NCI-H226 (cell line): ENCODE measurements at regions not wholly inside any gene's neighbourhood (a gene's known extent, or its start where the extent isn't known, plus 50 kb on each side); places are given as distances from the start of the nearest gene placed in this dataset.

ENCODE experiments used
- DNase-seq: peaks from one replicate; pipeline ENCODE4 v3.0.0-alpha.2; 2015

DNA sequence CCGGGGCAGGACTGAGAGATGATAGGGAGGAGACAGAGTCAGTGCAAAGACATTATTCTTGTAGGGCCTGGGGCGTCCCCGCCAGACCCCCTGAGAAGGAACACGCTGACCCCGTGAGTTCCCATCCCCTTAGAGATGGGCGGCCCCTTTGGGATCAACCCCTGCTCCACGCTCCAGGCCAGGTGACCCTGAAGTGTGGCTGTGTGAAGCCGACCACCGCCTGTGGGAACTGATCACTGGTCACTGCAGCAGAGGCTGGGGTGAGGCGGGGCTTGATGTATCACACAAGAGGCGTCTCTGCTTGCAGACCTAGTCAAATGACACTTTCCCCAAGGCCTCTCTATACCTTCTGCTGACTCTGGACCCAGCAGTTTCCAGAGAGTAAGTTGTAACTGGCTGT is 157.4 kb upstream of the TWIST2 start:
- DNase-seq = no peak

DNA sequence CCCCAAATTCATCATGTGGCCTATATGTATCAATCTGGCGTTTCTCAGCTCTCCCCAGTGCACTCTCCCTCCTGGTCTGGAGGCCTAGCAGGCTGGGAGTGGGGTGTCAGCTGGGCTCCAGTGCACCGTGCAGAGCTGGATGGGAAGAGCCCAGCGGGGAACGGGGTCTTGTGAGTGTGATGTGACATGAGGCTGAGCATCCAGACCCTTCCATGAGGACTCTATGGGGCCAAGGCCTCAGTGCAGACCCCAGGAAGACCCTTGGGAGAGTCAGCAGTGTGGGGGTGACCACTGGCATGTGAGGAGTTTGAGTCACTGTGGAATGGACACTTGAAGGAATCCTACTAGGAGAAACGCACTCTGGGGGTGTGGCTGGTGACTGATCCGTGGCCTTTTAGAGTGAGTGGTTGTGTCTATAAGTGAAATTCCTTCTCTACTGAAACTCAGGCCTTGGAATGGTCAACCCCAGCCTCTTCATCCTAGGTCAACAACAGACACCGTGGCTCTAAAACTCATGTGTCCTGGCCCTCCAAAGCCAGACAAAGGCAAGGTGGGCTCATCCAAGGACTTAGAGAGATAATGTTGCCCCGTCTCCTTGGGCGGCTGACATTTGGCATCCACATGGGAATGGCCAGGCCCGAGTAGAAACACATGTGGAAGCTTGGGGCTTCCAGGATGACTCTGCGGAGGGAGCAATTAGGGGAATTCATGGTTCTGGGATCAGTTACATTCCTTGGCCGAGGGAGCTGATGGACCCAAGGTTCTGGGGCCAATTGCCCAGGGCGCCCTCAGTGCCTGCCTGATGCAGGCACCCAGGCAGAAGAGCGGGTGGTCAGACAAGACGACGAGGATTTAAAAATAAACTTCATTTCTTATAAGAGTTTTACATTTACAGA is 156.0 kb upstream of the TWIST2 start:
- no peak for DNase-seq

DNA sequence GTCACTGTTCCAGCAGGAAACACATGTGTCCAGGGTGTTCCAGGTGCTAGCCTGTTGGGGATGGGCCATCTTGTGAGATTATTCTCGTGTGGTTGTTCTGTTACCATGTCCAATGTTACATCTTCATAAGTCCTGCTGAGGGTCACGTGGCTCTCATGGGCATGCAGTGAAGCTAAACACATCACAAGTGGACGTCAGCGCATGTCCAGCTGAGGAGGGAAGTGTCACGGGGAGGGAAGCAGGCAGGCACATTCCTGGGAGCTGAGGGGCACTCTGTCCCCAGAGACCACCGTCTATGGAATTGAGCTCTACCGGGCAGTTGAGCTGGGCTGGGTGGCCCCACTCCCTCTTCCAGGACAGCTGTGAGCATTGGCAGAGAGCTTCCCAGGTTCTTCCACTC is 155.3 kb upstream of the TWIST2 start:
- DNase-seq = no peak

DNA sequence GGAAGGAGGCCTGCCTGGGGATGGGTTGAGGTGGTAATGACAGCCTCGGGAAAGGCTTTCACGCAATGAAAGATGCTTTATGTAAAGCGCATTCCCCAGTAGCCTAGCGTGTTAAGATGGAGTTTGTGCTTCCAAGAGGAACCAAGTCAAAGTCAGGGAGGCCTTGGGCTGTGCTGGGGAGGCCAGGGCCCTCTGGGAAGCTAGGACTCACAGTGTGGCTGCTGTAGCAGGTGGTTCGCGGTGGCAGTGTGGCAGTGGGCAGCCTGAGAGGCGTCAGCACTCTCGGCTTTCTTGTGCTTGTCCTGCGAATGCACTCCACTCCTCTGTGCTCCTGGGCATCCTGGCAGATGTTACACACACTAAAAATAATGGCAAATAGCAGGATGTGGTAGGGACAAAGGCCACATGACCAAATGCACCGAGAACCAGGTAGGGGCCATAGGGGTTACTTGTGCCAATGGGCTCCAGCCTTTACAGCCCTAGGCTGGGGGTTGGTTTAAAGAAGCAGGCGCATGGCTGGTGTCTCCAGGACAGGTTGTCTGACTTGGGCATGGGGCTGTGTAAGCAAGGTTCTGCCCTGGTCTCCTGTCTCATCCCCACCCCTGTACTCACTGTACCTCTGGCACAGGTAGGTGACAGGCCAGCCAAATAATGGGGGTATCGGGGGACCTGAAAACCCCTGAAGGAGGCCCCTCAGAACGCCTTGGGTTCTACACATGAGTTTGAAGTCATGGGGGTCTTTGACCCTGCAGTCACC is 154.4 kb upstream of the TWIST2 start:
- no peak for DNase-seq

DNA sequence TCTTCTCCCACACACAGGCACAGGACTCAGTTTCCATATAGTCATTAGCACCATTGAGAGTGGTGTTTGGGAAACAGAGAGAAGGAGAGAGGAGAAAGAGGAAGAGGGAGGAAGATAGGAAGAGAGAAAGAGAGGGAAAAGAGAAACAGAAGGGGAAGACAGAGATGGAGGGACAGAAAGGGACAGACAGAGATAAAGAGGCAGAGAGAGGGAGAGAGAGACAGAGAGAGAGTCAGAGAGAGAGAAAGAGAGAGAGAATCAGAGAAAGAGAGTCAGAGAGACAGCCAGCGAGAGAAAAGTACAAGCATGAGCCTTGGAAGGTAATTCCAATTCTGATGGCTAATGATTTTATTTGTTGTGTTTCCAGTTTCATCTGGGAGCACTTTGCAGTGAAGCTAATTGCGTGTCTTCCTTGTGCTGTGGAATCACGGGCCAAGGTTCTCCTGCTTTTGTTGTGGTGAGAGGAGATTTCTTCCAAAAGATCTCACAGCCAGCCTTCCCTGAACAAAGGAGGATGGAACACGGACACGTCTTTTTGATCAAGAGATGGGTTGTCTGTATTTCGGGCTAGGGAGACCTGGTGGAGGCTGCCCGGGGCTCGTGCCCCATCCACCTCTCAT is 153.6 kb upstream of the TWIST2 start:
- no peak for DNase-seq

DNA sequence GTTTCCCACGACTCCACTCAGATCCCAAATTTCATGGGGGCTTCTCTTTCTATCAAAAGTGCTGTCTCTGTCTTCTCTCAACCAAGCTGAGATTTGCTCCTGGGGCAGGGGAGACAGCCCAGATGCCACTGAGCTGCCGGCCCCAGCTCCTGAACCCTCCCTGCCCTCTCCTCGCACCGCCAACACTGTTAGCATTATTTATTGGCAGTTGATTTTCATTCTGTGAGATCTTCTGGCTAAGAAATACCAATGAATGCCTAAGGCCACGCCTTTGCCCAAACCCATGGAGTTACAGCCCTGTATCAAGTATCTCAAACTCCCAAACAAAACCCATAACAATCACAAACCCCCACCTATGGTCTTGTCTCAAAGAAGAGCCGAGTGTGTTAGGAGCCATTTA is 153.0 kb upstream of the TWIST2 start:
- no peak for DNase-seq

DNA sequence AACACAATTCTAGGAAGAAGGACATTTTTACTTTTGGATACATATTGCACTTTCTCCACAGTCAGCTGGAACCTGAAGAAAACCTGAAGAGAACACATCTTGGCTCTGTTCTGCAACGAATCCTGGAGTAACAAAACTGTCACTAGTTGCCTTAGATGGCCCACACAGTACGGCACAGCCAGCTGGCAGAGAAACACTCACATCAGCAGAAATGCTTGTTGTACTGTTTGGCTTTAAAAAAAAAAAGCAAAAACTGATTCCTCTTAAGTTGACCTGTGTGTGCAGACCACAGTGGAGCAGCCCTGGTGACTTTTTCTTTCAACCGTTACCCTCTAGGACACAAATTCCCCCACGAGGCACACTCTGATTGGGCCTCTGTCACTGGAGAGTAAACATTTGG is 152.3 kb upstream of the TWIST2 start:
- DNase-seq = no peak

DNA sequence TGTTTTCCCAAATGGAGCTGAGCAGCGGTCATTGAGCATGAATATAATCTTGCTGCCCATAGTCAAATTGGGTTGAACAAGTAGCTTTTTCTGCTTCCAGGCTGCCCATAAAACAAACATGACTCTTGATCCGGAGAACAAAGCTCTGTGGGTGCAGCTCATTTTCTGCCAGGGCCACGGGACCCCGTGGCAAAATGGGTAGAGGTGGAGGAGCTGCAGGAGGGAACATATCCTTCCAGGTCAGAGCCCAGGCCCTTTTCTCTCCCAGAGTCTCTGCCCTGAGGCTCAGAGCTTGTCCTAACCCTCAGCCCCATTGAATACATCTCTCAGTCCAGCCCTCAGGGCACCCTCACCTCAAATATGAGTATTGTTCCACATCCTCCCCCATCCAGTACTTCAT is 151.6 kb upstream of the TWIST2 start:
- no peak for DNase-seq

DNA sequence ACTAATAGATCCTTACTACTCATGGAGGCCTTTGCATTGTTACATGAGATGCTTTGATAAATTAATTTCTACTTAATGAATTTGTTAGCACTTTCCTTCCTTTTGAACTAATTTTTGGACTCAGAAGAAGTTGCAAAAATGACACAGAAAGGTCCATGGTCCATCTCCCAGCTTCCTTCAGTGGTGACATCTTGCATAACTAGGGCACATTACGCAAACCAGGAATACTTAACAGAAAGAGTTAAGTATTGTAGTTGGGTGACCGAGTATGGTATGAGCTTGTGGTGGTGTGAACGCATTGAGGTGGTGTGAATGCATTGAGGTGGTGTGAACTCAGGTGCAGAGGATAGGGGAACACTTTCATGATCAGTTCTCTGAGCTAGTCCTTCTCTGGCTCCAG is 151.1 kb upstream of the TWIST2 start:
- no peak for DNase-seq

DNA sequence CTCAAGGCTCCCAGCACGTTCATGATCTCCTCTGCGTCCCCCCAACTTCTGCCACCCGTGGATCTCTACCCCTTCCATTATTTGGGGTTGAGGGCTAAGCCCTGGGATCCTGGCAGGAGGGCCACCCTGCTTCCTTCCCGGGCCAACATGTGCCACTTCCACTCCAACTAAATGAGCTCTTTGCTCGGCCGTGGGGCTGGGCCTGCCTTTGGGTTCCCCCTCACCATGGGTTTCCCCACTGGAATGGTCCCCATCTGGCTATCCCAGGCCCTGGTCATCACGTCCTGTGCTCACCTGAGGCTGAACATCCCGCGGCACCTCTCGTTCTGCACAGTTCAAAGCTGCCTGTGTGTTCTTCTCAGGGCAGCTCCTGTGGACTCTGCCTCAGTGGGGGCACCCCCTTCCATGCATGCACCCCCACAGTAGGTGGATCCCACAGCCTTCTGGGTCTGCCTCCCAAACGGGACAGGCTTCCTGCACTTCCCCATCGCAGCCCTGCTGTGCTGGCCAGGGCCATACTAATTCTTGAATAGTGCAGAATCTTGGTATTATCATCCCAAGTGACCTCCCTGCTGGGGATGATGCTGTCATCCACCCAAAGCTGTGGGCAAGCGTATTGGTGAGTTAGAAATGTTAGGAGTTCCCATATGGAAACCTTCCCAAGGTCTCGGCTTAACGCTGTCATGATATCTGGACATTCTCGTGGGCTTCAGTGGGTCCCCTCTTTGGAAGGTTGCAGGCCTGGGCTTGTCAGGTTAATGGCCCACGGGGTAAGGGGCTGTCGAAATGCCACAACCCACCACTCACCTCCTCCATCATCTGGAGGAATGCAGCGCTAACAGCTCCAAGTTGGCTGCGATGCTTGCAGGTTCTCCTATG is 150.5 kb upstream of the TWIST2 start:
- DNase-seq = no peak

DNA sequence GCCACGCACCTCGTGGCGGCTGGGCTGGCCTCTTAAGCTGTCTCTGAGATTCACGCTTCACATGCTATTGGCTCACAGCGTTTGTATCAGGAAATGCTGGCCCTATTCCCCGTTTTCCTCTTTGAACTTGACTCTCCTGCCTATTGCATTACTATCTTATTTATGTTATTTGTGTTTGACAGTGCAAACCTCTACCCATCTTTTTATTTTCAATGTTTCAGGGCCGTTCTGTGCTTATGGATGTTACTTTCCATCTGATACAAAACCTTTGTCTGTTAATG is 149.9 kb upstream of the TWIST2 start:
- DNase-seq = no peak

DNA sequence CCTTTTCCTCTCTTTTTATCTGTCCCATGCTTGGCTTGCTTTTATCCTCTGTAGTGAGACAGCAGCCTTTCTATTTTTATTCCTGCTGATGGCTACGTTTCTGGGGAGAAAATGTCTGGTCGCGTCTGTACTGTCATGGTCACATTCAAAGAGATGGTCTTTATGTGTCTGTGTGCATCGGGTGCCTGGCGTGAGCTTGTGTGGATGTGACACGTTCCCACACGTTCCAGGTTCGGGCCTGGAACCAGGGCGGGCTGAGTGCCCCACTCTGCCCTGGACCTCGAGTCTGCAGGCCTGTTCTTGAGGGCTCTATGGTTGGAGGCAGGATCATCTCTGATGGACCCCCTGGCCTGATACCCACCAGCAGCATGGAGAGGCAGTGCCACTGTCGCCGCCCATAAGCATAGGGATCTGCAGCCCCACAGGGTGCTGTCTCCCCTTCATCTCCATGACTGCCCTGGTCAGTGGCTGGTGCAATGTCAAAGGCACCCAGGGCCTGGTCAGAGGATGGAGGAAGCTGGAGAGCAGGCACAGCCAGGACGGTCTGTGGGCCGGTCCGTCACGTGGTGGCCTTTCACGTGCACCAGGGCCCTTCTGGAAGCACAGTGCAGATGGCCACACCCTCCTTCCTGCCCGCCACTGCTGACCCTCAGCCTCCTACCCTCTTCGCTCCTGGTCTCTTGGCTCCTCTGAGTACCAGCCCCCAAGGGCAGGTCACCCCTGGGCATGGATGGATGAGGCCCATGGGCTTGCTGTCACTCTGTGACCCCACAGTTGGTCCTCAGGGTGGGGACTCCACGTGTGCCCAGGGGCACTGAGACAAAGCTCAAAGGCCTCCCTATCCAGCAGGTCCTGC is 149.2 kb upstream of the TWIST2 start:
- DNase-seq = no peak

DNA sequence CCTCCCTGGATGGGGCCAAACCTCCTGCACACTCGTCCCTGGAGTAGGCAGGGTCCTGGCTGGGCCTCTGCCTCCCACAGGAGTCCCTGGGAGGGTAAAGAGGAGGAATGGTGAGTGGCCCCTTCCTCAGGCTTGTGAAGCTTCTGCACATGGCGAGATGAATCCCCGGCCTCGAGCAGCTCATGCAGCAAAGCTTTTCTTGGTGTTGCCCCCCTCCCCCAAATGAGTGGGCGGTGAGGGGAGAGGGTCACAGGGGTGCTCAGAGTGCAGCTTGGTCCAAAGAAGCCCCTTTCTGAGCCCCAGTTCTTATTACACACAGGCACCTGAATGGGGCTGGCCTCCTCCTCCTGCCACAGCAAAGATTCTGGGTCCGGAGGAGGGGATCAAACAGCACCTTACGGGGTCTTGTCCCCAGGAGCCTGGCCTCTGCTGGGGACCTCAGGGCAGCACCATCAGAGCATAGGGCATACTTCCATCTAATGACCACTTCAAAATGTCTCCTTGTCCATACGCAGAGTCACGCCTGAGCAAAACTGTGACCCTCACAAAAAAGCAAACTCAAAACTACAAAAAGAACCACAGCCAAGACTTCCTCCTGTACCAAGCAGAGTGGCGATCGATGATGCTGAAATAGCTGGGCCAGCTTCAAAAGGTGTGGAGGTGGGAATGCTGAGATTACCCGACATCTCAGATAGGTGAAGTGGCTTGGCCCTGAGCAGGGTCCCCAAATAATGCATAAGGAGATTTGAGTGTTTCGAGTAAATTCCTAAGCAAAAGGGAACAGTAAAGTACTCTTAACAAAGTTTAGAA is 148.4 kb upstream of the TWIST2 start:
- DNase-seq = no peak

DNA sequence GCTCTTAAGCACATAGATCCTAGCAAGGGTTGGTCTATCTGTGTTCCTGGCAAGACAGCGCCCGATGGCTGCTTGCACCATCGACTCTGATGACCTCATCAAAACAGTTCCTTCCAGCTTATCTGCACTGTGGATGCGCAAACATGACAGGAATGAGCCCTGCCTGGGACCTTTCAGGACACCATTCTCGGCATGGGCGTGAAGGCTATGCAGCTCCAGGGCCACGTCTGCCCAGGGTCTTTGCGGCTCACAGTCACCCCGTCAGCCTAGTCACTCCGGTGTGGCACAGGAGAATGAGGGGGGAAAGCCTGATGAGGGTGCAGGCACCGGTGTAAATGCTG is 147.8 kb upstream of the TWIST2 start:
- peak; percentile 57 for DNase-seq

DNA sequence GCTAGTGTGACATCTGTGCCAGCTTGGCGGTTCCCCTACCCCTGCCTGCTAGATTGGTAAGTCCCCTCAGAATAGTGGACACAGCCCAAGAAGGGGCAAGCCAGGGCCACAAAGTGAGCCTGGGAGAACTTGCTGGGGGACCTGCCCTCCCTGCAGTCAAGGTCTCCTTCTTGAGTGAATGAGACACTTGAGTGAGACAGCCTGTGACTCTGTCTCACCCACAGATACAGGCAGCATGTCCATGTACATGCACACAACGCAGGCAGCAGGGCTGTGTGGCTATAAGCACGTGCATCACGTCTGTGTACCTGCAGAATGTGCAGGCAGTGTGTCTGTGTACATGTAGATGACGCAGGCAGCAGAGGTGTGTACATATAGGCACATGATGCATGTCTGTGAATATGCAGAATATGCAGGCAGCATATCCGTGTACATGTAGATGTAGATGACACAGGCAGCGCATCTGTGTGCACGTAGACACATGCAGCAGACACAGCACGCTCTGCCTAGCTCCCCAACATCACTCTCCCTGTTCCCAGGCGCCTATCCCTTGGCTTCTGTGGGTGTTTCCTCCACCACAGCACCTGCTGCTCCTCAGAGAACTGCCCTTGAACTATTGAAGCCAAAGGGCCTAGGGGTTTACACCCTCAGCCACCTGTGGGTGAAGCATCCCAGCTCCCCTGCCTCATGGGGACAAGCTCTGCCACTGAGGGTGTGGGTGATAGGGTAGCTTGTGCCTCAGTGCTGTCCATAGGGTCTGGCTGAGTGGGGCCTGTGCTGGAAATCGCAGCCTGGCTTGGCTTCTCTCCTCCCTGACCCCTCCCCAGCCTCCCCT is 147.2 kb upstream of the TWIST2 start:
- DNase-seq = no peak

DNA sequence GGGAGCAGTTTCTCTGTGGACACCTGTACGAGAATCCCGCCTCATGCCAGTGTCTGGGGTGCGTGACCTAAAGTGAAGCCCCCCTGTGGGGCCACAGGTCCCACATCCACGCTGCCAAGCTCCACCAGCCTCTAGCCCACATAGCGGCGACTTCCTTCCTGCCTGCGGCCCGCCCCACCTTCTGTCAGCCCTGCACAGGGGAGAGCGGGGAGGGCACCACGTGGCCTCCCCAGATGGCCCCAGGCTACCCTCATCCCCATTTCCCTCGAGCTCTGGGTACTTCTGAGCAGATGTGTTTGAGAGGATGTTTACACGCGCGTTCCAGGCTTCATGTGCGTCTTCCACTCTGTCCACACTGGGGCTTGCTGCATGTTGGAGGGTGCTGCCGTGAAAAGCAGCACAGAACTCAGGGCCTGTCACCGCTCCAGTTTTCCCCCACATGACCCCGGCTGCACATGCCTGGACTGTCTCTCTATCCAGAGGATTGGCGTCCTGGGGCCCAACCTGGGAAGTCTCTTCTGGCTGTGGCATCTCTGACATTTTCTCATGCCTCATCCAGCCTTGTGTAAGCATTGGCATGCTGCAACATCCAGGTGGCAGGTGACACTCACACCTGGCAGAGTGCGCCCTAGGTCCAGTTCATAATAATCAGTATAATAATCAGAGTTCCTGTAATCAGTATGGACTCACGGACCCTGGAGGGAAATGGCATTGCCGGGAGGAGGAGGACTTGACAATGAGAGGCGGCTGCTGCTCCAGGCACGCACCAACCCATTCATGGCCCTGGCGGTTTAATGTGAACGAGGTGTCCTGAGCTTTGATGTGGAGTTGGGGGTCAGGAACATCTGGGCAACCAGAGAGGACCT is 146.3 kb upstream of the TWIST2 start:
- no peak for DNase-seq

DNA sequence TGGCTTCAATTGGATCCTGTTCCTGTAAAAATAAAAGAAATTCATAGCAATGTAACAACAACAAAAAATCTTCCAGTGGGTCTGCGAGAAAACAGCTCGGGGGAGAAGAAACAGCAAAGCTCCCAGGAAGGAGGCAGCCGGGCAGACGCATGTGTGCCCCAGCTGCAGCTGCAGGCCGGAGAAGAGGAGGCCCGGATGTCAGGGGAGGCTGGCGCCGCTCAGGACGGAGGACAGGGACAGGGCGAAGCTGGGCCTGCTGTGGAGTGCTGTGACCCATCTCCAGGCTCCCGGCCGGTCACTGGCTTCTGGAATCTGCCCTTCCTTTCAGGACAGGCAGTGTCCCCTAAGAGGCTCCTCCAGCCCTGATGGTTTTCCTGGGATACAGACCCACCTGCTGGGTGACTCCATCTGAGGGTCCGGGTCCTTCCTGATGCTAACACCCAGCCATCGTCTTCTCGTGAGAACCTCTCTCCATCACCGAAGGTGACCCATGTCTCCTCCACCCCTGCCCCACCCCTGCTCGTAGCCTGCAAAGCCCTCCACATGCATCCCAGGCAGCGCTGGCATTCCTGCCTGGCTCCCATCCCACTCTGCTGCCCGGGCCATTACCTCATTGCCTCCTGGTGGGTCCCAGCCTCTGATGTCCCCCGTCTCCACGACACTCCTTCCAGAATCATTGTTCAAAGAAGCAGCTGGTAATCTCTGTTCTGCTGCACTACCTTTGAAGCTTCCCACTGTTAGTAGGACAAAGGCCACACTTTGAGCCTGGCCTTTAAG is 145.4 kb upstream of the TWIST2 start:
- DNase-seq = no peak

DNA sequence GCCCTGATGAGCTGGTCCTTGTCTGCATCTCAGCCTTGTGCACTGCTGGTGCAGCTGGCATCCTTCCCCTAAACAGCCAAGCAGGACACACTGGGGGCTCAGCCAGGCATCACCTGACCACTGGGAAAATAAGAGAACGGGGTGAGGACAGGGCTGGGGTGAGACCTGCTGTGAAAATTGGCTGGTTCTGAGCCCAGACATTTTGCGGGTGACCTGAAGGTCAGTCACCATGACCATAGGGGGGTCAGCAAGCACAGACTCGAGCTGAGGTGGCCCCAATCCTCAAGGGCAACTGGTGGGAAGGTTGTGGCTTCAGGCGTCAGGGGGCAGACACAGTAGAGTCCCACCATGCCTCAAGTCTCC is 144.9 kb upstream of the TWIST2 start:
- DNase-seq = no peak

DNA sequence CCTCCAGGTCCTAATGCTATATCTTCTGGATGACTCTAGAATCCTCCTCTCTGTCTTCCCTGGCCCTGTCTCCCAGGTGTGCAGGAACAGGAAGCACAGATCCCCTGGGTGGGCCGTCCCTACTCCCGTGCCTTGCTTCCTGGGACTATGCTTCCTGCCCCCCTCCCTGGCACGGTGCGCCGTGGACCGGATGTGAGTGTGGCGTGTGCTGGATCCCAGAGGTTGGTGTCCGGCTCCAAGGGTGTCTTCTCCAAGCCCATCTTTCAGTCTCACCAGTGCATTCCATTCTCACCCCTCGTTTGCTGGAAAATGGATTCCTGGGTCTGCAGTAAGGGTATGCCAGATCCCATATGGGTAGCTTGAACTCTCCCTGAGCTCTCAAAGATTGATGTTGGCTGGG is 144.4 kb upstream of the TWIST2 start:
- DNase-seq = no peak
